IMR-90 (cell line): ENCODE measurements at regions not wholly inside any gene's neighbourhood (a gene's known extent, or its start where the extent isn't known, plus 50 kb on each side); places are given as distances from the start of the nearest gene placed in this dataset.
A peak's percentile ranks its signal among the peaks of the same experiment; 100 is the strongest.

Experiments
- ATAC-seq: fragments of 200-7000 bp; cut with Tn5 transposase; 2 replicates; pipeline ENCODE4 v1.9.1; 2020; ENCODE audit warnings: low read depth, mild to moderate bottlenecking, moderate library complexity
- BruUV-seq: library from RNA; stranded (reverse); fragments of 400-500 nt; replicated peaks from 2 replicates; lab custom pipeline; 2021; lab: Mats Ljungman, UMichigan
- CTCF ChIA-PET: fragments of 300-600 bp; formaldehyde crosslinking; extraction: SDS; loops from one replicate; lab custom pipeline; 2021; ENCODE audit warnings: antibody characterized with exemption; lab: Yijun Ruan, JAX
- POLR2A ChIA-PET: fragments of 300-600 bp; sonication (Branson Sonifier 250); formaldehyde crosslinking; loops from one replicate; lab custom pipeline; 2022; ENCODE audit warnings: antibody characterized with exemption; ENCODE audit not compliant: unreplicated experiment; lab: Charles Lee
- DNase-seq: peaks from one replicate; pipeline ENCODE4 v3.0.0; 2013
- H2AFZ ChIP-seq: replicated peaks from 2 replicates; pipeline ENCODE3; 2013; ENCODE audit warnings: low read length, mild to moderate bottlenecking; ENCODE audit not compliant: poor library complexity
- H2AK5ac ChIP-seq: 2 replicates; pipeline ENCODE4 v1.6.1; 2013; ENCODE audit warnings: low read depth, low read length, inconsistent platforms
- H2AK9ac ChIP-seq: replicated peaks from 2 replicates; pipeline ENCODE3; 2013; ENCODE audit warnings: mild to moderate bottlenecking, low read depth, low read length, moderate library complexity; ENCODE audit not compliant: poor library complexity
- H2BK120ac ChIP-seq: 2 replicates; pipeline ENCODE4 v1.6.1; 2013; ENCODE audit warnings: low read depth, low read length, inconsistent platforms
- H2BK15ac ChIP-seq: 3 replicates; pipeline ENCODE4 v1.6.1; 2013; ENCODE audit warnings: low read depth, low read length, inconsistent platforms
- H2BK20ac ChIP-seq: 2 replicates; pipeline ENCODE4 v1.6.1; 2013; ENCODE audit warnings: low read depth, mild to moderate bottlenecking, inconsistent platforms, low read length, moderate library complexity
- H2BK5ac ChIP-seq: 2 replicates; pipeline ENCODE4 v1.6.1; 2013; ENCODE audit warnings: mild to moderate bottlenecking, low read depth, low read length, inconsistent platforms; ENCODE audit not compliant: poor library complexity, severe bottlenecking
- H3K14ac ChIP-seq: replicated peaks from 2 replicates; pipeline ENCODE4 v1.6.1; 2013; ENCODE audit warnings: low read depth, low read length, inconsistent platforms
- H3K18ac ChIP-seq: 2 replicates; pipeline ENCODE4 v1.6.1; 2013; ENCODE audit warnings: low read depth, low read length, control low read depth
- H3K23ac ChIP-seq: 2 replicates; pipeline ENCODE4 v1.6.1; 2013; ENCODE audit warnings: low read depth, low read length, inconsistent platforms
- H3K27ac ChIP-seq: 2 replicates; pipeline ENCODE4 v1.5.1; 2013; ENCODE audit warnings: mild to moderate bottlenecking, control low read depth, low read length; ENCODE audit not compliant: insufficient read depth
- H3K27me3 ChIP-seq: 2 replicates; pipeline ENCODE4 v1.6.1; 2013; ENCODE audit warnings: low read length; ENCODE audit not compliant: control insufficient read depth, insufficient read depth
- H3K36me3 ChIP-seq: 2 replicates; pipeline ENCODE4 v1.6.1; 2013; ENCODE audit warnings: low read length, mixed read lengths; ENCODE audit not compliant: control insufficient read depth, insufficient read depth
- H3K4ac ChIP-seq: 2 replicates; pipeline ENCODE4 v1.6.1; 2013; ENCODE audit warnings: low read depth, low read length, inconsistent platforms
- H3K4me1 ChIP-seq: 2 replicates; pipeline ENCODE4 v1.6.1; 2013; ENCODE audit warnings: low read length, mixed read lengths; ENCODE audit not compliant: control insufficient read depth, insufficient read depth
- H3K4me2 ChIP-seq: 2 replicates; pipeline ENCODE4 v1.6.1; 2013; ENCODE audit warnings: low read depth, mild to moderate bottlenecking, control low read depth, low read length, moderate library complexity
- H3K4me3 ChIP-seq: 2 replicates; pipeline ENCODE4 v1.5.1; 2013; ENCODE audit warnings: low read depth, mild to moderate bottlenecking, control low read depth, low read length, moderate library complexity; ENCODE audit not compliant: insufficient read depth
- H3K56ac ChIP-seq: 2 replicates; pipeline ENCODE4 v1.6.1; 2013; ENCODE audit warnings: low read length, inconsistent platforms; ENCODE audit not compliant: insufficient read depth; ENCODE audit errors: extremely low read depth
- H3K79me1 ChIP-seq, 2 experiments: 2 replicates each; pipeline ENCODE4 v1.6.1; 2013; ENCODE audit warnings: low read length in 2 of 2, inconsistent platforms in 1 of 2, low read depth in 1 of 2
- H3K9ac ChIP-seq: 2 replicates; pipeline ENCODE4 v1.6.1; 2013; ENCODE audit warnings: low read depth, low read length, control low read depth
- H3K9me1 ChIP-seq: 2 replicates; pipeline ENCODE4 v1.6.1; 2013; ENCODE audit warnings: low read length, inconsistent platforms; ENCODE audit not compliant: insufficient read depth
- H3K9me3 ChIP-seq: 2 replicates; pipeline ENCODE4 v1.6.1; 2013; ENCODE audit warnings: low read length; ENCODE audit not compliant: control insufficient read depth, insufficient read depth
- H4K20me1 ChIP-seq: 2 replicates; pipeline ENCODE4 v1.6.1; 2013; ENCODE audit warnings: low read length, inconsistent platforms; ENCODE audit not compliant: insufficient read depth
- H4K5ac ChIP-seq: 2 replicates; pipeline ENCODE4 v1.6.1; 2013; ENCODE audit warnings: mild to moderate bottlenecking, low read depth, low read length, control low read depth
- H4K8ac ChIP-seq, 2 experiments: 2 replicates each; pipeline ENCODE4 v1.6.1; 2013; ENCODE audit warnings: low read depth in 2 of 2, low read length in 2 of 2, control low read depth in 1 of 2, inconsistent platforms in 1 of 2
- H4K91ac ChIP-seq: 2 replicates; pipeline ENCODE4 v1.6.1; 2013; ENCODE audit warnings: low read depth, low read length, inconsistent platforms; ENCODE audit not compliant: insufficient read depth
- BHLHE40 ChIP-seq: fragments of 150-350 bp; IDR thresholded peaks from 2 replicates; pipeline ENCODE4 v1.6.1; 2016; ENCODE audit warnings: mild to moderate bottlenecking, low read depth, low read length
- CEBPB ChIP-seq: IDR thresholded peaks from 2 replicates; pipeline ENCODE4 v1.6.1; 2012; ENCODE audit warnings: low read depth, low read length, improper control_type of control experiment
- CHD1 ChIP-seq: IDR thresholded peaks from 2 replicates; pipeline ENCODE4 v1.6.1; 2012; ENCODE audit warnings: low read depth, low read length, improper control_type of control experiment
- FOS ChIP-seq: fragments of 150-350 bp; IDR thresholded peaks from 2 replicates; pipeline ENCODE4 v1.6.1; 2016; ENCODE audit warnings: low read depth, low read length
- MAZ ChIP-seq: IDR thresholded peaks from 2 replicates; pipeline ENCODE4 v1.6.1; 2012; ENCODE audit warnings: low read depth, mild to moderate bottlenecking, low read length, improper control_type of control experiment, moderate library complexity, borderline replicate concordance
- MXI1 ChIP-seq: IDR thresholded peaks from 2 replicates; pipeline ENCODE4 v1.6.1; 2012; ENCODE audit warnings: low read depth, mild to moderate bottlenecking, low read length, moderate library complexity, borderline replicate concordance
- POLR2A ChIP-seq: IDR thresholded peaks from 2 replicates; pipeline ENCODE4 v1.6.1; 2012; ENCODE audit warnings: mild to moderate bottlenecking, low read depth, low read length
- RAD21 ChIP-seq: IDR thresholded peaks from 2 replicates; pipeline ENCODE4 v1.6.1; 2012; ENCODE audit warnings: low read length, improper control_type of control experiment
- RCOR1 ChIP-seq: IDR thresholded peaks from 2 replicates; pipeline ENCODE4 v1.6.1; 2012; ENCODE audit warnings: mild to moderate bottlenecking, low read length, improper control_type of control experiment; ENCODE audit not compliant: insufficient replicate concordance
- RFX5 ChIP-seq: IDR thresholded peaks from 2 replicates; pipeline ENCODE4 v1.8.0; 2012; ENCODE audit warnings: low read depth, mild to moderate bottlenecking, low read length, moderate library complexity
- SMC3 ChIP-seq: fragments of 150-350 bp; IDR thresholded peaks from 2 replicates; pipeline ENCODE4 v1.6.1; 2016; ENCODE audit warnings: low read depth, mild to moderate bottlenecking, antibody characterized with exemption, low read length, moderate library complexity
- USF2 ChIP-seq: fragments of 150-350 bp; IDR thresholded peaks from 2 replicates; pipeline ENCODE4 v1.6.1; 2017; ENCODE audit warnings: mild to moderate bottlenecking, antibody characterized with exemption, low read length, low read depth
- WGBS, 2 experiments: methylation state at CpG; one replicate each; pipeline versions ENCODE4 v1.1.5 to v1.1.7; 2013; ENCODE audit warnings: missing lambda C conversion rate in 2 of 2; ENCODE audit not compliant: insufficient read length in 1 of 2; ENCODE audit errors: extremely low coverage in 2 of 2; 5-methylcytosine and 5-hydroxymethylcytosine counted together
- dilution Hi-C: fragments of 300-500 bp; cut with HindIII; formaldehyde crosslinking; loops from one replicate; pipeline ENCODE4 v1.14.3; 2018; ENCODE audit warnings: low sequenced_read_pairs; ENCODE audit not compliant: unreplicated experiment
- in situ Hi-C: fragments of 300-500 bp; cut with MboI; formaldehyde crosslinking; loops from 3 replicates; pipeline ENCODE4 v1.14.3; 2019; ENCODE audit warnings: low sequenced_read_pairs, inconsistent platforms, mixed read lengths
- intact Hi-C: fragments of 100-400 bp; cut with micrococcal nuclease; formaldehyde crosslinking; loops from 2 replicates; pipeline ENCODE4 v1.10.0; 2022
- TF ChIP-seq, protein P1 (sequence below): conservative IDR thresholded peaks from 2 replicates; pipeline ENCODE4 v1.5.1; 2012; ENCODE audit warnings: mild to moderate bottlenecking, low read depth, low read length, improper control_type of control experiment
- TF ChIP-seq, protein P2 (sequence below): fragments of 150-350 bp; IDR thresholded peaks from 2 replicates; pipeline ENCODE4 v1.6.1; 2016; ENCODE audit warnings: low read depth, mild to moderate bottlenecking, low read length, moderate library complexity, borderline replicate concordance

DNA sequence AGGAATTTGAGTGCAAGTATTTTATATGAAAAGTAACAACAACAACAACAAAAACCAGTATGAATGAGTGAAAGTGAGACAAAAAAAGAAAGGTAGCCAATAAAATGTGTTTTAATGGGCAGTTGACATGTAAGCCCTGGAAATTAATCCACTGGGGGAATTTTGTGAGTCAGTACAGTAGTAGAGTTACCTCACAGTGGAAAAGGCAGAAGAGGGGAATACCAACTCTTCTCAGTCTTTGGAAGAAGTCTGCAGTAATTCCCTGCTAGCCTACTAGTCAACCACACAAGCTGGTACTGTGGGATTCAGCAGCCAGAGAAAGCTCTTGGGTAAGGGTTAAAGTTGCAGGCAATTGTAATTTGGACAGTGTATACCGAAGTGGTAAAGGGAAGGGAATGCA, 76.3 kb upstream of the IL15 start:
- no peak for ATAC-seq
- no peaks in the 10 kb centered on the region for H3K4me1 ChIP-seq
- peak; percentile 52 for DNase-seq

More for the DNA sequence above, 76.3 kb upstream of the IL15 start:
- Histone ChIP-seq H4K20me1 (no peaks in the 10 kb centered on the region), H3K9me1 (no peaks in the 10 kb centered on the region), H2BK5ac (no peak overlapping the region), H2AFZ (no peak overlapping the region), H3K36me3 (no peaks in the 10 kb centered on the region), H4K5ac (peak overlapping the region; percentile 40; the same call in 1 of the 2 replicates), H3K18ac (no peak overlapping the region), H3K23ac (no peak overlapping the region), H3K79me1 (no peaks in the 10 kb centered on the region), H2BK120ac (no peak overlapping the region), H3K4ac (no peak overlapping the region), H4K8ac (no peak overlapping the region), H3K27ac (no peak overlapping the region), H2AK5ac (no peak overlapping the region), H2BK15ac (no peak overlapping the region), H2BK20ac (no peak overlapping the region), H4K91ac (no peak overlapping the region), H3K9me3 (no peaks in the 10 kb centered on the region), H3K4me3 (no peak overlapping the region), H3K9ac (no peak overlapping the region), H3K27me3 (no peaks in the 10 kb centered on the region), H3K4me2 (no peak overlapping the region), H2AK9ac (no peak overlapping the region), H3K56ac (no peak overlapping the region), H3K14ac (no peak overlapping the region)
- intact Hi-C loops (no loop called here), in situ Hi-C loops (no loop called here), dilution Hi-C loops (no loop called here)
- no peak for TF ChIP-seq MXI1
- TF ChIP-seq MAZ, result no peak
- TF ChIP-seq CHD1, result no peak
- no peak for TF ChIP-seq RAD21
- TF ChIP-seq USF2, result no peak
- no peak for TF ChIP-seq POLR2A
- TF ChIP-seq SMC3, result no peak
- TF ChIP-seq RFX5, result no peak
- TF ChIP-seq BHLHE40, result no peak
- no peak for TF ChIP-seq CEBPB
- TF ChIP-seq, protein P1, sequence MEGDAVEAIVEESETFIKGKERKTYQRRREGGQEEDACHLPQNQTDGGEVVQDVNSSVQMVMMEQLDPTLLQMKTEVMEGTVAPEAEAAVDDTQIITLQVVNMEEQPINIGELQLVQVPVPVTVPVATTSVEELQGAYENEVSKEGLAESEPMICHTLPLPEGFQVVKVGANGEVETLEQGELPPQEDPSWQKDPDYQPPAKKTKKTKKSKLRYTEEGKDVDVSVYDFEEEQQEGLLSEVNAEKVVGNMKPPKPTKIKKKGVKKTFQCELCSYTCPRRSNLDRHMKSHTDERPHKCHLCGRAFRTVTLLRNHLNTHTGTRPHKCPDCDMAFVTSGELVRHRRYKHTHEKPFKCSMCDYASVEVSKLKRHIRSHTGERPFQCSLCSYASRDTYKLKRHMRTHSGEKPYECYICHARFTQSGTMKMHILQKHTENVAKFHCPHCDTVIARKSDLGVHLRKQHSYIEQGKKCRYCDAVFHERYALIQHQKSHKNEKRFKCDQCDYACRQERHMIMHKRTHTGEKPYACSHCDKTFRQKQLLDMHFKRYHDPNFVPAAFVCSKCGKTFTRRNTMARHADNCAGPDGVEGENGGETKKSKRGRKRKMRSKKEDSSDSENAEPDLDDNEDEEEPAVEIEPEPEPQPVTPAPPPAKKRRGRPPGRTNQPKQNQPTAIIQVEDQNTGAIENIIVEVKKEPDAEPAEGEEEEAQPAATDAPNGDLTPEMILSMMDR, result no peak
- TF ChIP-seq FOS, result no peak
- TF ChIP-seq, protein P2, sequence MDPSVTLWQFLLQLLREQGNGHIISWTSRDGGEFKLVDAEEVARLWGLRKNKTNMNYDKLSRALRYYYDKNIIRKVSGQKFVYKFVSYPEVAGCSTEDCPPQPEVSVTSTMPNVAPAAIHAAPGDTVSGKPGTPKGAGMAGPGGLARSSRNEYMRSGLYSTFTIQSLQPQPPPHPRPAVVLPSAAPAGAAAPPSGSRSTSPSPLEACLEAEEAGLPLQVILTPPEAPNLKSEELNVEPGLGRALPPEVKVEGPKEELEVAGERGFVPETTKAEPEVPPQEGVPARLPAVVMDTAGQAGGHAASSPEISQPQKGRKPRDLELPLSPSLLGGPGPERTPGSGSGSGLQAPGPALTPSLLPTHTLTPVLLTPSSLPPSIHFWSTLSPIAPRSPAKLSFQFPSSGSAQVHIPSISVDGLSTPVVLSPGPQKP, result no peak
- no peak for TF ChIP-seq RCOR1
- BruUV-seq, result no TSS peak
- ChIA-PET CTCF (interaction anchor here (0.6 kb wide), 1 partner anchor 314 kb away, joined by 3 read pairs; no protein-coding TSS in a partner anchor), POLR2A (no interaction called here)
- WGBS, 2 experiments, result no CpG with 5 or more reads among the region's 1 CpG
